SJSA1 (cell line): ENCODE measurements at regions not wholly inside any gene's neighbourhood (a gene's known extent, or its start where the extent isn't known, plus 50 kb on each side); places are given as distances from the start of the nearest gene placed in this dataset.

Experiments used
- DNase-seq, 2 experiments: peaks; one replicate each; pipeline ENCODE4 v3.0.0-alpha.2; 2015 to 2020; ENCODE audit warnings: low spot score in 2 of 2, low read depth in 1 of 2
- H3K27ac ChIP-seq: fragments of 250-450 bp; sonication (Bioruptor Pico); 2 replicates; pipeline ENCODE4 v1.5.1; 2020; ENCODE audit warnings: mild to moderate bottlenecking, moderate library complexity
- H3K27me3 ChIP-seq: fragments of 250-450 bp; sonication (Bioruptor Pico); replicated peaks from 2 replicates; pipeline ENCODE4 v1.5.1; 2020; ENCODE audit warnings: mild to moderate bottlenecking, moderate library complexity
- H3K36me3 ChIP-seq: fragments of 250-450 bp; sonication (Bioruptor Pico); 2 replicates; pipeline ENCODE4 v1.5.1; 2020; ENCODE audit warnings: mild to moderate bottlenecking
- H3K4me1 ChIP-seq: fragments of 250-450 bp; sonication (Bioruptor Pico); replicated peaks from 2 replicates; pipeline ENCODE4 v1.6.1; 2021; ENCODE audit warnings: mild to moderate bottlenecking
- H3K4me3 ChIP-seq: fragments of 250-450 bp; sonication (Bioruptor Pico); 2 replicates; pipeline ENCODE4 v1.5.1; 2020; ENCODE audit warnings: mild to moderate bottlenecking
- H3K9me3 ChIP-seq: fragments of 250-450 bp; sonication (Bioruptor Pico); replicated peaks from 2 replicates; pipeline ENCODE4 v1.5.1; 2020; ENCODE audit warnings: mild to moderate bottlenecking

GRCh38 chr9:117541181-117541580 lies 126.3 kb upstream of the ASTN2 start:
- H3K27me3 ChIP-seq = no peaks in the 10 kb centered on the region
- no peak overlapping the region for H3K4me3 ChIP-seq
- no peaks in the 10 kb centered on the region for H3K36me3 ChIP-seq
- H3K9me3 ChIP-seq = no peaks in the 10 kb centered on the region
- H3K4me1 ChIP-seq = no peaks in the 10 kb centered on the region
- DNase-seq = no peak
- no peak overlapping the region for H3K27ac ChIP-seq

DNA sequence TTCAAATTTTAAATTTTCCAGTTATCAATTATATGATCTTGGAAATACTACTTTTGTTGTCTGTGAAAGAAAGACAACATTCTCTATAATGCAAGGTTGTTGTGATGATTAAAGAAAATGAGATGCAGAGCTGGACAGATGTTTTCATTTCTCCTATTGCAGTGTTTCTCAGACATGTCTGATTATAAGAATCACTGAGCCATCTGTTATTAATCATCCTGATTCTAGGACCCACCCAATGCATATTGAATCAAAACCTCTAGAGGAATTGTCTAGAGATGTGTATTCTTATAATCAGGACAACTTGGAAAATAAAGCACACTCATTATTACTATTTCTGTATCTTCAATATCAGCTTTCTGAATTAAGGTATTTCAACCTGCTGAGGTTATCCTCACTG lies 121.1 kb upstream of the ASTN2 start:
- no peak for DNase-seq
- H3K27ac ChIP-seq = no peak overlapping the region
- H3K27me3 ChIP-seq = no peaks in the 10 kb centered on the region; the same call in 1 of the 2 replicates
- H3K9me3 ChIP-seq = no peaks in the 10 kb centered on the region
- H3K36me3 ChIP-seq = no peaks in the 10 kb centered on the region
- no peak overlapping the region for H3K4me3 ChIP-seq
- H3K4me1 ChIP-seq = no peaks in the 10 kb centered on the region

- Histone ChIP-seq H3K27ac (no peak overlapping the region), H3K4me3 (no peak overlapping the region), H3K27me3 (no peaks in the 10 kb centered on the region; the same call in 1 of the 2 replicates), H3K36me3 (no peaks in the 10 kb centered on the region), H3K4me1 (no peaks in the 10 kb centered on the region), H3K9me3 (no peaks in the 10 kb centered on the region)
- no peak for DNase-seq
These were observed 120.6 kb upstream of the ASTN2 start for GRCh38 chr9:117535434-117535833.

DNA sequence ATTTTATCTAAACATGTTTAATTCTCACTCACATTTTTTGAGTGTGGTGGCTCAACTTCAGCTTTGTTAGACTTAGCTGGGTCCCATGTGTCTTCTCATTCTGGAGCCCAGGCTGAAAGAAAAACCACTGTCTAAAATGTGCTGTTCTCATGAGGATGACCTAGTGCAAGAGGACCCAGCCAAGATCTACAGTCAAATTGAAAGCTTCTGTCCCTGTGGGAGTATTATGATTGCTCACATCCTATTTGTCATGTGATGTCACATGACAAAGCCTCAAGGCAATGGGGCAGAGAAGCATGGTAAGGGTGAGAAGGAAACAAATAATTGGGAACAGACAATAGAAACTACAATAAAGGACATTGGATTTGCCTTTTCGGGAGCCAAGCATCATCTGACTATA lies 113.4 kb upstream of the ASTN2 start:
- Histone ChIP-seq H3K4me3 (no peak overlapping the region), H3K9me3 (no peaks in the 10 kb centered on the region), H3K4me1 (no peaks in the 10 kb centered on the region), H3K36me3 (no peaks in the 10 kb centered on the region), H3K27me3 (no peaks in the 10 kb centered on the region; the same call in 1 of the 2 replicates), H3K27ac (no peak overlapping the region)
- no peak for DNase-seq

GRCh38 chr9:117526674-117527073 lies 111.8 kb upstream of the ASTN2 start:
- no peak for DNase-seq
- no peaks in the 10 kb centered on the region for H3K9me3 ChIP-seq
- no peak overlapping the region for H3K4me3 ChIP-seq
- H3K4me1 ChIP-seq = no peaks in the 10 kb centered on the region
- no peak overlapping the region for H3K27ac ChIP-seq
- no peaks in the 10 kb centered on the region for H3K36me3 ChIP-seq
- no peaks in the 10 kb centered on the region for H3K27me3 ChIP-seq

- Histone ChIP-seq H3K27me3 (no peaks in the 10 kb centered on the region), H3K9me3 (no peaks in the 10 kb centered on the region), H3K4me3 (no peak overlapping the region), H3K36me3 (no peaks in the 10 kb centered on the region), H3K27ac (no peak overlapping the region), H3K4me1 (no peaks in the 10 kb centered on the region)
- DNase-seq = no peak
These were observed 108.8 kb upstream of the ASTN2 start for GRCh38 chr9:117523531-117524153.

- DNase-seq = no peak
- H3K4me1 ChIP-seq = no peaks in the 10 kb centered on the region
- no peaks in the 10 kb centered on the region for H3K9me3 ChIP-seq
- no peaks in the 10 kb centered on the region for H3K36me3 ChIP-seq
- no peak overlapping the region for H3K4me3 ChIP-seq
- no peak overlapping the region for H3K27ac ChIP-seq
- H3K27me3 ChIP-seq = no peaks in the 10 kb centered on the region
These were observed 106.4 kb upstream of the ASTN2 start for GRCh38 chr9:117521293-117521692.

GRCh38 chr9:117516676-117517632 lies 102.1 kb upstream of the ASTN2 start:
- Histone ChIP-seq H3K4me1 (no peaks in the 10 kb centered on the region), H3K27ac (no peak overlapping the region), H3K9me3 (no peaks in the 10 kb centered on the region), H3K27me3 (no peaks in the 10 kb centered on the region), H3K36me3 (no peaks in the 10 kb centered on the region), H3K4me3 (no peak overlapping the region)
- DNase-seq = no peak

- H3K27ac ChIP-seq = no peak overlapping the region
- H3K27me3 ChIP-seq = no peaks in the 10 kb centered on the region
- H3K4me3 ChIP-seq = no peak overlapping the region
- no peaks in the 10 kb centered on the region for H3K4me1 ChIP-seq
- no peak for DNase-seq
- H3K36me3 ChIP-seq = no peaks in the 10 kb centered on the region
- no peaks in the 10 kb centered on the region for H3K9me3 ChIP-seq
These were observed 97.1 kb upstream of the ASTN2 start for GRCh38 chr9:117511852-117512481.

GRCh38 chr9:117496307-117496706 lies 81.5 kb upstream of the ASTN2 start:
- no peak for DNase-seq
- H3K9me3 ChIP-seq = no peaks in the 10 kb centered on the region
- no peak overlapping the region for H3K27ac ChIP-seq
- H3K4me1 ChIP-seq = no peaks in the 10 kb centered on the region
- H3K27me3 ChIP-seq = no peaks in the 10 kb centered on the region
- H3K36me3 ChIP-seq = no peaks in the 10 kb centered on the region
- H3K4me3 ChIP-seq = no peak overlapping the region

GRCh38 chr9:117494401-117495090 lies 79.7 kb upstream of the ASTN2 start:
- Histone ChIP-seq H3K9me3 (no peaks in the 10 kb centered on the region), H3K27ac (no peak overlapping the region), H3K4me3 (no peak overlapping the region), H3K27me3 (no peaks in the 10 kb centered on the region), H3K36me3 (no peaks in the 10 kb centered on the region), H3K4me1 (no peaks in the 10 kb centered on the region)
- no peak for DNase-seq

- H3K27ac ChIP-seq = no peak overlapping the region
- H3K9me3 ChIP-seq = no peaks in the 10 kb centered on the region
- no peak overlapping the region for H3K4me3 ChIP-seq
- H3K4me1 ChIP-seq = no peaks in the 10 kb centered on the region
- H3K36me3 ChIP-seq = no peaks in the 10 kb centered on the region
- no peaks in the 10 kb centered on the region for H3K27me3 ChIP-seq
- no peak for DNase-seq
These were observed 77.6 kb upstream of the ASTN2 start for GRCh38 chr9:117492476-117492875.

GRCh38 chr9:117491491-117491890 lies 76.6 kb upstream of the ASTN2 start:
- no peak overlapping the region for H3K4me3 ChIP-seq
- H3K27ac ChIP-seq = no peak overlapping the region
- no peaks in the 10 kb centered on the region for H3K27me3 ChIP-seq
- no peaks in the 10 kb centered on the region for H3K4me1 ChIP-seq
- DNase-seq = no peak
- no peaks in the 10 kb centered on the region for H3K9me3 ChIP-seq
- no peaks in the 10 kb centered on the region for H3K36me3 ChIP-seq
